GM18909 (cell line): ENCODE measurements at regions not wholly inside any gene's neighbourhood (a gene's known extent, or its start where the extent isn't known, plus 50 kb on each side); places are given as distances from the start of the nearest gene placed in this dataset.

ENCODE experiments used
- ATAC-seq: cut with Tn5 transposase; IDR thresholded peaks from one replicate; pipeline ENCODE4 v1.9.1; 2021; ENCODE audit warnings: mild to moderate bottlenecking; ENCODE audit not compliant: unreplicated experiment, poor library complexity

- ATAC-seq = no peak
Measured at GRCh38 chr9:107932046-107932445, 442.5 kb upstream of the KLF4 start.

- no peak for ATAC-seq
Measured at GRCh38 chr9:107931071-107931715, 441.6 kb upstream of the KLF4 start.

DNA sequence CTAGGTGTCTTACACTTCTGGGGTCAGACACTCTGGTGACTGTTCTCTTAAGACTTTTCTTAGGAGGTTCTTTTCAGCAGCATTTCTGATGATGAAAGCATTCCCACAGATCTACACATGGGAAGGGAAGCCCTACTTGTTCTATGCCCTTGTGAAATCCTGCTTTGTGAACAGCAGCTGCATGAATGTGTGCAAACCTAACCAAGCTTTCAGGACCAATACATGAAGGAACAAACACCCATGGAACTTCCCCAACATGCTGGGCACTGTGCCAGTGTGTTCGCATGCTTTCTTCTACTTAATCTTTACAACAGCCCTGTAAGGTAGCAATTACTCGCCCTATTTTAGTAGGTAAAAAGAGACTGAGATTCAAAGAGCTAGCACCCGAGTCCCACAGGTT lies 439.9 kb upstream of the KLF4 start:
- ATAC-seq = no peak

DNA sequence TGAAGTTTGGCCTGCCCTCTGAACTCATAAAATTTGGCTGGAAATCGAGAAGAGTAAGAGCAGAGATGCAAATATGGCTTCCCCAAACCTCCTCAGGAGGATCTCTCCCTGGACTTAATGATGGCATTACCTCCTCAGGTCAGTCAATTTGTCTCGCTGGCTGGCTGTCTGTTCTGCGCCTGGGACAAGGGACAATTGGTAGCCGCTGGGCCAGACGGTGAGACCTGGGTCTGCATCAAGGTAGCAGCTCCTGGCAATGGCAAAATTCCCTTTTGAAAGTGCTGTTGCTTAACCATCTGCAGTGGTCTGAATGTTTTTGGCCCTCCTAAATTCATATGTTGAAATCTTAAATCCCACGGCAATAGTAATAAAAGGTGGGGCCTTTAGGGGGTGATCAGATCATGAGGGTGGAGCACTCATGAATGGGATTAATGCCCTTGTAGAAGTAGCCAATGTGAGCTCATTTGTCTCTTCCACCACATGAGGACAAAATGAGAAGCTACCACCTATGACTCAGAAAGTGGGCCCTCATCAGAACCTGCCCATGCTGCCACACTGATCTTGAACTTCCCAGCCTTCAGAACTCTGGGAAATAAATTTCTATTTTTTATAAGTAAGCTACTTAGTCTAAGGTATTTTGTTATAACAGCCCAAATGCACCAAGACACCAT lies 439.3 kb upstream of the KLF4 start:
- ATAC-seq = no peak

- no peak for ATAC-seq
Measured at GRCh38 chr9:107927276-107927675, 437.7 kb upstream of the KLF4 start.

DNA sequence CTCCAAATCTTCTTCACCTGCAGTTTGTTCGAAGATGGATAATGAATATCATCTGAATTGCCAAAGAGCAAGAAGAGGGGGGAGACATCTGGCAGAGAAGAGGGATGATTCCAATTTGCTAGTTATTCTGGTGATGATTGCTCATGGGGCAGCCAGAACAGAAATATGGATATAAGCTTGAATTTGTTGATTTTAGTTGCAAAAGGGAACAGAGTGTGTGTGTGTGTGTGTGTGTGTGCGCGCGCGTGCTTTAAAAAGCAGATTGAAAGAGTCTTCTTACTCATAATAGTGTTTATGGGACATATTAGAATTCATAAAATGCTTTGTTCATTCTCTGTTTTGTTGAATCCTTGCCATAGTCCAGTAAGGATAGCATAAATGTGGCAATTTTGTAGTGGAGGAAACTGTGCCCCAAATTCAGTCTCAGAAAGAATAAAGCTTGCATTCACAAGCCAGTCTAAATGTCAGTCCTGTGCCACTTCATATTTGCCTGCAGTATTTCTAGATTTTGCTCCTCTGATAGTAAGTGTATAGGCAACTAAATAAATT lies 436.3 kb upstream of the KLF4 start:
- no peak for ATAC-seq

DNA sequence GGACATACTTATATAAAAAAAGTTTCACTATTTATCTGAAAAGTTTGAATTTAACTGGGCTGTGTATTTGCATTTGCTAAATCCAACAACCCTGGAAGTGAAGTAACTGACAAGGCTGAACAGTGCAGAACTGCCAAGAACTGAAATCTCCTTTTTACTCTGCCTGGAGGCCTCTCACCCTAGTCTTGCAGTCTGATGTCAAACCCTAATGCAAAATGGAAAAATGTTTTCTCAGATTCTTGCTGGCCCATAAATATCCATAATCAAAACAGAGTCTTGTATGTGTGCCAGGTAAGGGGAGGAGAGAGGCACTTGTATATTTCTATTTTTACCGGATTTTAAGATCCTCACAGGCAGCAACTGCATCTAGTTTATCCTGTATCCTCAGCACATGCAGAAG lies 432.7 kb upstream of the KLF4 start:
- ATAC-seq = no peak

DNA sequence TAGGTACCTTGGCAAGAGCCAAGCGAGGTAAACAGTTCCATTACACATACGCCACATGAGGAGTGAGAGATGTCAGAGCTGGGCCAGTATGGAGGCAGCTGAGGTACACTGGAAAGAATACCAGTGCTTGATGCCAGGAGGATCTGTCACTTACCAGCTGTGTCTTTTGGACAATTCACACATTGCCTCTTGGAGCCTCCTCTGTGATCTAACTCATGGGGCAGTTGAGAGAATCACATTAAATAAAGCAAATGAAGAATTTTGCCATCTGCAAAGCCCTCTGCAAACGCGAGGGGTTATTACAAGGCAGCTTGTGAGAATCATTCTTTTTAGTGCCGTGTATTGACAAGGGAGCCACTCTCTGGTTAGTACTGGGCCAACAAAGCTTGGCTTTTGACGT lies 429.7 kb upstream of the KLF4 start:
- ATAC-seq = no peak

GRCh38 chr9:107918749-107919148 lies 429.2 kb upstream of the KLF4 start:
- no peak for ATAC-seq

GRCh38 chr9:107914151-107914550 lies 424.6 kb upstream of the KLF4 start:
- no peak for ATAC-seq

DNA sequence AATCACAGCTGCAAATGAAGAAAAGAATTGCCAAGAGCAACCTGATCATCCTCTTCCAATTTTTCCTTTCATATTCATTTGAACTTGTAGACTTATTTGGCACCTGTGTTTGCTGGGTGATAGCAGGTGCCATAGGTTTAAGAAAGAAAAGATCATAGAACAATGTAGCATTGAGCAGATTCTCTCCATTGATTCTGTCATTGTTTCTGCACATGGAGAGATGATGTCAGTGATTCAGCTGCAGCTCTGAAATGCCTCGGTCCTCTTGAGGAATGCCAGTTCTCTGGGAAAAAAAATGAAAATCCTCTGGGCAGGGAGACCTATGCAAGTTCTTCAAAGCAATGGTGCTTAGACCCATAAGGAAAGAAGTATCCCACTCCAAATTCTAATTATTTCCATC lies 418.1 kb upstream of the KLF4 start:
- no peak for ATAC-seq

DNA sequence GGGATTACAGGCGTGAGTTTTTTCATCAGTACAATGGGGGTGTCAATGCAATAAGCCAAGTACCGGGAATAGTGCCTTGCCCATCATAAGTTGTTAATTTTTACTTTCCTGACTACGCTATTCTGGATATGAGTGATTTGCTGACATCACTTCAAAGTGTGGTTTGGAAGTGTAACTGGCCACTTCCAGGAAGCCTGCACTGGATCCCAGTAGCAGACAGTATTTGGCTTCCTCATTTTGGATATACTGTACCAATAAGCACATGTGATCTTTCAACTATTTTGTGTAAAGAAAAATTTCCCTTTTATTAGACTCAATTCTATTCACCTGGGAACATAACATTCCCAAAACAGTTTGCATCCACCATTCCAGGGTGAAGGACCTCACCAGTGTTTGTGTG lies 417.7 kb upstream of the KLF4 start:
- ATAC-seq = no peak

GRCh38 chr9:107906074-107906473 lies 416.5 kb upstream of the KLF4 start:
- no peak for ATAC-seq

GRCh38 chr9:107905308-107906020 lies 415.9 kb upstream of the KLF4 start:
- ATAC-seq = no peak

DNA sequence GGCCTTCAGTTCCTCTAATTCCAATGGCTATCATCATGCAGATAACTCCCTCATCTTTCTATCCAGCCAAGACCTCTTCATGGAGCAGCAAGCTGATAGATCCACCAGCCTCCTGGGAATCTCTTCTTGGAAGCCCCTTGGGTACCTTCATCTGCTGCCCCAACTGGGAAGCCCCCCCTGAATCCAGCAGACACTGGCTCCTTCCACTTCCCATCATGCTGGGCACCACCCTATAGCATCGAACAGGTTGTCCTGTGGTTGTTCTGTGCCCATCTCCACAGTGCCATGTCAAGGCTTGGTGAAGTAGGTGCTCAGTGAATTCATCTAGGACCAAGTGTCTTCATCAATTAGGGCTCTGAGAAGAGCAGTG lies 410.4 kb upstream of the KLF4 start:
- ATAC-seq = no peak

- ATAC-seq = no peak
Measured at GRCh38 chr9:107898761-107899160, 409.2 kb upstream of the KLF4 start.

DNA sequence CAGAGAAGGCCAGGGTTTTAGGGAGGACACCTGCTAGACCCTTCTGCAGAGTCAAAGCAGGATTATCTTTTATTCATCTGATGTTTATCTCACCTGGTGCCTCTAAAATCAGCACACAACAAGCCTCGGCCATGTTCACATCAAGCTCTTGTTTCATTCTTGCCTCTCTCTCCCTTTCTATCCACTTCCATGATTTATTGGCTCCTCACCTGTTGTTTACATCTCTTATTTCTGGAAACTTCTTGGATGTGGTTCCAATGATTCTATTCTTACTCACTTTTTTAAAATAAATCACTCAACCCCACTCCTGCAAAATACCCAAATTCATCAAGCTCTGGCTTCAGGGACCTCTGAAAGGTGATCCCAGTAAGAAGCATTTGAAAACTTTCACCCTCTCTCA lies 407.0 kb upstream of the KLF4 start:
- ATAC-seq = no peak

DNA sequence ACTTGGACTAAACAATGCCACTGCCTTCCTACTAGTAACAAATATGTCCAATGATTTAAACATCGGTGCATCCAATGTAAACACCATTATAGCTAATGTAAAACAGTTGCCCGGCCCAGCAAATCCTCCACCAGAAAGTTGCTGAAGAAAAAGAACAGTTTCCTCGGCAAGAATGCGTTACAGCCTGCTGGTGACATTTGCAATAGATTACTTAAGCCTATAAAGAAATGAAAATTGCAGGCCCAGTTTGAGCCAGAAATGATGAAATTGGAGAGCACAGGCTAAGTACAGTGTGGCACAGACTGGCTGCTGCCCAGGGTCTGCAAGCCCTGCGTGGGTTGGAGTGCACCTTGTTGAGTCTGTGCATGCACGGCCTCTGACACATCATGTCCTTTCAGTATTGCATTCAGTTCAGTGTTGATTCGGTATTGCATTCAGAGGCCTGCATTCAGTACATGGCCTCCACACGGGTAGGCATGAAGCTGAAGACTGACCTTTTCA lies 406.0 kb upstream of the KLF4 start:
- no peak for ATAC-seq

- no peak for ATAC-seq
Measured at GRCh38 chr9:107894572-107895261, 405.1 kb upstream of the KLF4 start.

- no peak for ATAC-seq
Measured at GRCh38 chr9:107890921-107891465, 401.4 kb upstream of the KLF4 start.
